ENCODE measurements at regions not wholly inside any gene's neighbourhood (a gene's known extent, or its start where the extent isn't known, plus 50 kb on each side); places are given as distances from the start of the nearest gene placed in this dataset.
A peak's percentile ranks its signal among the peaks of the same experiment; 100 is the strongest.

DNA sequence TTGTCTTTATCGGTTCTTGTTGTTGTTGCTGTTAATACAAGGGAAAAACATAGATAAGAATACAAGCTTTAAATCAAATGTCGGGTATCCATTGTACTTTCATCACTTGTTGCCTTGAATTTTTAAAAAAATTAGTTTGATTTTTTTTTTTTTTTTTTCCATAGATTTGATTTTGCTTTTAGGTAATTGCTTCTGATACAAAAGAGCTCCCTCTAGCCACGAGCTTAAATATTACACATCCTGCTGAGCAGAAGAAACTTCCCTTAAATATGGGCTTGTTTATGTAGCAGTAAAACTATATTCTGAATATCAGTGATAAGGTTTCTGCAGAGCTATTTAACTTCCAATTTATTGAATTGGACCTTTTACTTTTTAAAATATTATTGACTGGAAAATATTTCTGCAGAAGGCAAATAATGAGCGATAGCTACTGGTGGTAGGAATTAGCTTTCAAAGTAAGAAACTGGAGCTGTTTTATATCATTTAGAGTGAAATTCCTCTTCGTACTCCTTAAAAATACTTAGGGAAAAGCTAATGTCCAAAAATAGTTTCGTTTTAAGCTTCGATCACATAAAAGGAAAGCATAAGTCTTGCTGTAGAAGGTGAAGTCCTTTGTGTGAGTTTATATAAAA is 216.9 kb downstream of the POLR1F start:
- TF ChIP-seq, protein P1, sequence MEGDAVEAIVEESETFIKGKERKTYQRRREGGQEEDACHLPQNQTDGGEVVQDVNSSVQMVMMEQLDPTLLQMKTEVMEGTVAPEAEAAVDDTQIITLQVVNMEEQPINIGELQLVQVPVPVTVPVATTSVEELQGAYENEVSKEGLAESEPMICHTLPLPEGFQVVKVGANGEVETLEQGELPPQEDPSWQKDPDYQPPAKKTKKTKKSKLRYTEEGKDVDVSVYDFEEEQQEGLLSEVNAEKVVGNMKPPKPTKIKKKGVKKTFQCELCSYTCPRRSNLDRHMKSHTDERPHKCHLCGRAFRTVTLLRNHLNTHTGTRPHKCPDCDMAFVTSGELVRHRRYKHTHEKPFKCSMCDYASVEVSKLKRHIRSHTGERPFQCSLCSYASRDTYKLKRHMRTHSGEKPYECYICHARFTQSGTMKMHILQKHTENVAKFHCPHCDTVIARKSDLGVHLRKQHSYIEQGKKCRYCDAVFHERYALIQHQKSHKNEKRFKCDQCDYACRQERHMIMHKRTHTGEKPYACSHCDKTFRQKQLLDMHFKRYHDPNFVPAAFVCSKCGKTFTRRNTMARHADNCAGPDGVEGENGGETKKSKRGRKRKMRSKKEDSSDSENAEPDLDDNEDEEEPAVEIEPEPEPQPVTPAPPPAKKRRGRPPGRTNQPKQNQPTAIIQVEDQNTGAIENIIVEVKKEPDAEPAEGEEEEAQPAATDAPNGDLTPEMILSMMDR (IDR thresholded peaks at IDR 0.05 in 8 of 11, conservative IDR thresholded peaks at IDR 0.05 in 3 of 11), result peak in 8 of 11 experiments; percentile 10 to 54 (median 44)
- TF ChIP-seq POLR2AphosphoS5 (IDR thresholded peaks at IDR 0.05), result no peak
- TF ChIP-seq POLR2A (IDR thresholded peaks at IDR 0.05), result no peak
